A549 (cell line): ENCODE measurements at regions not wholly inside any gene's neighbourhood (a gene's known extent, or its start where the extent isn't known, plus 50 kb on each side); places are given as distances from the start of the nearest gene placed in this dataset.

Source experiments
- ATAC-seq, 2 experiments: fragments of 200-7000 bp in 1 of 2; fragments of >200 bp in 1 of 2; cut with Nextera tagmentation in 1 of 2; cut with Tn5 transposase in 1 of 2; 3 replicates each; pipeline versions ENCODE4 v1.8.0 to v1.9.1; 2018 to 2020; ENCODE audit warnings: mild to moderate bottlenecking in 1 of 2, moderate library complexity in 1 of 2
- CTCF ChIA-PET: fragments of 300-600 bp; sonication (Branson Sonifier 250); formaldehyde crosslinking; extraction: SDS; loops from one replicate; lab custom pipeline; 2021; ENCODE audit warnings: antibody characterized with exemption, inconsistent platforms; lab: Yijun Ruan, JAX
- POLR2A ChIA-PET: fragments of 350-600 bp; formaldehyde crosslinking; extraction: SDS; loops from one replicate; lab custom pipeline; 2021; ENCODE audit warnings: antibody characterized with exemption, inconsistent platforms; lab: Yijun Ruan, JAX
- DNase-seq, 2 experiments: peaks; one replicate each; pipeline versions ENCODE4 v3.0.0 to v3.0.0-alpha.2; 2011 to 2016; ENCODE audit warnings: low read depth in 1 of 2, low spot score in 1 of 2
- FAIRE-seq: peaks from 2 replicates; lab custom pipeline; 2011; peaks lifted over from hg19 to GRCh38; lab: Jason Lieb, UNC
- H3K27ac ChIP-seq, 2 experiments: fragments of >200 bp; sonication (Bioruptor Twin); formaldehyde crosslinking; 3 replicates each; pipeline ENCODE4 v1.5.1; 2016 to 2017
- H3K4me1 ChIP-seq: fragments of >200 bp; sonication (Bioruptor Twin); formaldehyde crosslinking; 3 replicates; pipeline ENCODE4 v1.6.1; 2016
- H3K4me2 ChIP-seq: fragments of >200 bp; sonication (Bioruptor Twin); formaldehyde crosslinking; 3 replicates; pipeline ENCODE4 v1.6.1; 2016
- H3K4me3 ChIP-seq: fragments of >200 bp; sonication (Bioruptor Twin); formaldehyde crosslinking; 3 replicates; pipeline ENCODE4 v1.5.1; 2016
- H3K9me3 ChIP-seq: fragments of >200 bp; sonication (Bioruptor Twin); formaldehyde crosslinking; 3 replicates; pipeline ENCODE4 v1.6.1; 2016
- BHLHE40 ChIP-seq: IDR thresholded peaks from 2 replicates; pipeline ENCODE4 v1.6.1; 2012; ENCODE audit warnings: low read depth, low read length, inconsistent platforms
- CBX2 ChIP-seq: fragments of 200-600 bp; sonication (generic); IDR thresholded peaks from 2 replicates; pipeline ENCODE4 v1.6.1; 2016; ENCODE audit warnings: low read depth, mild to moderate bottlenecking, borderline replicate concordance
- CHD2 ChIP-seq: fragments of 150-350 bp; IDR thresholded peaks from 2 replicates; pipeline ENCODE4 v1.6.1; 2014; ENCODE audit warnings: low read length; ENCODE audit not compliant: partially characterized antibody
- CHD4 ChIP-seq: fragments of 200-600 bp; sonication (generic); IDR thresholded peaks from 2 replicates; pipeline ENCODE4 v1.6.1; 2016; ENCODE audit warnings: antibody characterized with exemption, mild to moderate bottlenecking, borderline replicate concordance
- EHF ChIP-seq: fragments of 250-450 bp; sonication (Bioruptor Pico); IDR thresholded peaks from 2 replicates; pipeline ENCODE4 v1.5.0; 2020; ENCODE audit warnings: mild to moderate bottlenecking
- EHMT2 ChIP-seq: fragments of 200-600 bp; sonication (generic); IDR thresholded peaks from 2 replicates; pipeline ENCODE4 v1.6.1; 2016; ENCODE audit warnings: antibody characterized with exemption, low read depth, mild to moderate bottlenecking, moderate library complexity
- EP300 ChIP-seq, 2 experiments: fragments of >200 bp; sonication (Bioruptor Twin); formaldehyde crosslinking; IDR thresholded peaks; 2 replicates in 1 of 2; 3 replicates in 1 of 2; pipeline ENCODE4 v1.6.1; 2016 to 2017
- ESRRA ChIP-seq: fragments of 150-350 bp; IDR thresholded peaks from 2 replicates; pipeline ENCODE4 v1.6.1; 2014; ENCODE audit warnings: mild to moderate bottlenecking, low read length, borderline replicate concordance
- FOSL2 ChIP-seq, 2 experiments: fragments of 450-650 bp in 1 of 2; fragments of >200 bp in 1 of 2; sonication (Bioruptor Twin) in 1 of 2; formaldehyde crosslinking; IDR thresholded peaks; 2 replicates each; pipeline versions ENCODE4 v1.5.0 to v1.6.1; 2016 to 2020; ENCODE audit warnings: mild to moderate bottlenecking in 1 of 2, moderate library complexity in 1 of 2
- FOXS1 ChIP-seq: fragments of 250-450 bp; sonication (Bioruptor Pico); IDR thresholded peaks from 2 replicates; pipeline ENCODE4 v1.5.0; 2020; ENCODE audit warnings: mild to moderate bottlenecking, moderate library complexity
- GATA3 ChIP-seq: IDR thresholded peaks from 2 replicates; pipeline ENCODE4 v1.6.1; 2012; ENCODE audit warnings: borderline replicate concordance
- HDAC2 ChIP-seq: fragments of 200-600 bp; sonication (generic); IDR thresholded peaks from 2 replicates; pipeline ENCODE4 v1.6.1; 2016
- HOXA7 ChIP-seq: fragments of 250-450 bp; sonication (Bioruptor Pico); IDR thresholded peaks from 2 replicates; pipeline ENCODE4 v1.5.0; 2020; ENCODE audit warnings: mild to moderate bottlenecking, moderate library complexity
- HOXB5 ChIP-seq: fragments of 250-450 bp; sonication (Bioruptor Pico); IDR thresholded peaks from 2 replicates; pipeline ENCODE4 v1.5.0; 2020; ENCODE audit warnings: mild to moderate bottlenecking, moderate library complexity
- JUNB ChIP-seq: fragments of >200 bp; sonication (Bioruptor Twin); formaldehyde crosslinking; IDR thresholded peaks from 2 replicates; pipeline ENCODE4 v1.6.1; 2016
- KDM1A ChIP-seq: fragments of 200-600 bp; sonication (generic); IDR thresholded peaks from 2 replicates; pipeline ENCODE4 v1.6.1; 2016; ENCODE audit warnings: low read depth, mild to moderate bottlenecking
- KDM5A ChIP-seq: fragments of 200-600 bp; sonication (generic); IDR thresholded peaks from 2 replicates; pipeline ENCODE4 v1.6.1; 2016; ENCODE audit warnings: antibody characterized with exemption, mild to moderate bottlenecking
- MAFK ChIP-seq: fragments of 450-650 bp; IDR thresholded peaks from 2 replicates; pipeline ENCODE4 v1.6.1; 2014; ENCODE audit not compliant: partially characterized antibody
- MAZ ChIP-seq: fragments of 150-350 bp; IDR thresholded peaks from 2 replicates; pipeline ENCODE4 v1.6.1; 2014; ENCODE audit warnings: antibody characterized with exemption, low read depth, low read length, borderline replicate concordance
- NFE2L2 ChIP-seq: fragments of 150-350 bp; conservative IDR thresholded peaks from 2 replicates; pipeline ENCODE4 v1.6.1; 2014; ENCODE audit warnings: low read length
- POLR2A ChIP-seq: IDR thresholded peaks from 2 replicates; pipeline ENCODE4 v1.6.1; 2012; ENCODE audit warnings: mild to moderate bottlenecking, low read length
- RARB ChIP-seq: fragments of 250-450 bp; sonication (Bioruptor Pico); IDR thresholded peaks from 2 replicates; pipeline ENCODE4 v1.8.0; 2021; ENCODE audit warnings: mild to moderate bottlenecking, moderate library complexity
- RCOR1 ChIP-seq: fragments of 150-350 bp; IDR thresholded peaks from 2 replicates; pipeline ENCODE4 v1.6.1; 2014; ENCODE audit warnings: antibody characterized with exemption, low read length, low read depth
- RFX5 ChIP-seq: fragments of 450-650 bp; IDR thresholded peaks from 2 replicates; pipeline ENCODE4 v1.7.1; 2014; ENCODE audit warnings: antibody characterized with exemption, mild to moderate bottlenecking, moderate library complexity
- SMC3 ChIP-seq: fragments of >200 bp; sonication (Bioruptor Twin); formaldehyde crosslinking; IDR thresholded peaks from 3 replicates; pipeline ENCODE4 v1.6.1; 2018; ENCODE audit warnings: inconsistent platforms
- SREBF2 ChIP-seq: fragments of 450-650 bp; IDR thresholded peaks from 2 replicates; pipeline ENCODE4 v1.6.1; 2014; ENCODE audit warnings: mild to moderate bottlenecking, moderate library complexity
- TFCP2L1 ChIP-seq: fragments of 250-450 bp; sonication (Bioruptor Pico); IDR thresholded peaks from 2 replicates; pipeline ENCODE4 v1.5.0; 2021; ENCODE audit warnings: mild to moderate bottlenecking
- TP53 ChIP-seq: fragments of 250-450 bp; sonication (Bioruptor Pico); IDR thresholded peaks from 2 replicates; pipeline ENCODE4 v1.5.0; 2021; ENCODE audit warnings: mild to moderate bottlenecking, moderate library complexity
- ZC3H11A ChIP-seq: fragments of 450-650 bp; IDR thresholded peaks from 2 replicates; pipeline ENCODE4 v1.6.1; 2014; ENCODE audit warnings: antibody characterized with exemption, mild to moderate bottlenecking
- ZSCAN20 ChIP-seq: fragments of 250-450 bp; sonication (Bioruptor Pico); IDR thresholded peaks from 2 replicates; pipeline ENCODE4 v1.8.0; 2022; ENCODE audit warnings: mild to moderate bottlenecking, moderate library complexity
- WGBS: methylation state at CpG from one replicate; pipeline ENCODE4 v1.1.6; 2017; ENCODE audit errors: missing lambda C conversion rate; 5-methylcytosine and 5-hydroxymethylcytosine counted together
- TF ChIP-seq, protein P1 (sequence below): fragments of >200 bp; sonication (Bioruptor Twin); formaldehyde crosslinking; IDR thresholded peaks from 2 replicates; pipeline ENCODE4 v1.6.1; 2016
- TF ChIP-seq, protein P2 (sequence below): fragments of 250-450 bp; sonication (Bioruptor Pico); IDR thresholded peaks from 2 replicates; pipeline ENCODE4 v1.5.0; 2020; ENCODE audit warnings: low read depth, mild to moderate bottlenecking, moderate library complexity

DNA sequence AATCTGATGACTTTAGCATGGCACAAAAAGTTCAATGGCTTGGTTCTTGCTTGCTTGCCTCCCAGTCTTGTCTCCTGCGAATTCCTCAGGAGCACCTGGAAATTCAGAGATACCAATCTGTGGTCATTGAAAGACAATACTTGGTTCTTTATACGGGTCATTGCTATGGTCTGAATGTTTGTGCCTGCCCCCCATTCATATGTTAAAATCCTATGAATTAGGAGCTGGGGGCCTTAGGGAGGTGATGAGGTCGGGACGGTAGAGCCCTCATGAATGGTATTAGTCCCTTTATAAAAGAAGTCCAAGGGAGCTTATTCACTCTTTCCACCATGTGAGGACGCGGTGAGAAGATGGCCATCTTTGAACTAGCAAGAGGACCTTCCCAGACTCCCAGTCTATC is 721.8 kb downstream of the UTRN start:
- H3K4me2 ChIP-seq = no peak overlapping the region
- ChIA-PET POLR2A (no interaction called here), CTCF (interaction anchor here (1.1 kb wide), 1 partner anchor 9 kb away, joined by 3 read pairs; no protein-coding TSS in a partner anchor)
- DNase-seq (no peak), ATAC-seq (no peak), FAIRE-seq (no peak)
- H3K4me1 ChIP-seq = no peaks in the 10 kb centered on the region
- no peak for TF ChIP-seq SREBF2
- no peak for TF ChIP-seq SMC3
- no peak for TF ChIP-seq KDM1A
- TF ChIP-seq NFE2L2 = no peak
- TF ChIP-seq FOSL2 (IDR thresholded peaks at IDR 0.05) = no peak
- TF ChIP-seq FOSL2 (CRISPR knock-in tag; IDR thresholded peaks at IDR 0.05) = no peak
- no peak for TF ChIP-seq HDAC2
- TF ChIP-seq JUNB = no peak
- TF ChIP-seq ESRRA = no peak
- TF ChIP-seq, protein P1, sequence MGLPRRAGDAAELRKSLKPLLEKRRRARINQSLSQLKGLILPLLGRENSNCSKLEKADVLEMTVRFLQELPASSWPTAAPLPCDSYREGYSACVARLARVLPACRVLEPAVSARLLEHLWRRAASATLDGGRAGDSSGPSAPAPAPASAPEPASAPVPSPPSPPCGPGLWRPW = no peak
- no peak for TF ChIP-seq HOXB5 (CRISPR knock-in tag)
- no peak for TF ChIP-seq CHD4
- TF ChIP-seq HOXA7 = no peak
- no peak for TF ChIP-seq RCOR1
- TF ChIP-seq CBX2 = no peak
- no peak for TF ChIP-seq FOXS1 (CRISPR knock-in tag)
- TF ChIP-seq EHF (CRISPR knock-in tag) = no peak
- no peak for TF ChIP-seq GATA3
- TF ChIP-seq ZSCAN20 (CRISPR knock-in tag) = no peak
- no peak for TF ChIP-seq KDM5A
- TF ChIP-seq CHD2 = no peak
- no peak overlapping the region for H3K27ac ChIP-seq
- H3K9me3 ChIP-seq = no peaks in the 10 kb centered on the region
- 73% methylated on average over 6 of the region's 6 CpGs for WGBS
- no peak overlapping the region for H3K4me3 ChIP-seq

GRCh38 chr6:145008715-145009114 is 723.6 kb downstream of the UTRN start:
- no peaks in the 10 kb centered on the region for H3K4me1 ChIP-seq
- FAIRE-seq (no peak), ATAC-seq (no peak), DNase-seq (no peak)
- H3K27ac ChIP-seq = no peak overlapping the region
- H3K9me3 ChIP-seq = no peaks in the 10 kb centered on the region
- POLR2A ChIA-PET = no interaction called here
- CTCF ChIA-PET = interaction anchor here (1.2 kb wide), 1 partner anchor 11 kb away, joined by 3 read pairs; no protein-coding TSS in a partner anchor
- H3K4me3 ChIP-seq = no peak overlapping the region
- H3K4me2 ChIP-seq = no peak overlapping the region
- WGBS = 67% methylated on average over 3 of the region's 3 CpGs
- TF ChIP-seq ZC3H11A (no peak), MAFK (no peak), HOXA7 (no peak), EHMT2 (no peak), KDM5A (no peak), RFX5 (no peak), SREBF2 (no peak), RARB (CRISPR knock-in tag) (no peak), BHLHE40 (no peak), CHD2 (no peak), CHD4 (no peak)

- H3K27ac ChIP-seq = no peak overlapping the region
- ChIA-PET CTCF (interaction anchor here (1.2 kb wide), 1 partner anchor 12 kb away, joined by 3 read pairs; no protein-coding TSS in a partner anchor), POLR2A (no interaction called here)
- no peak overlapping the region for H3K4me3 ChIP-seq
- H3K4me2 ChIP-seq = no peak overlapping the region
- FAIRE-seq (no peak), ATAC-seq (no peak)
- no peaks in the 10 kb centered on the region for H3K9me3 ChIP-seq
- TF ChIP-seq EP300 (IDR thresholded peaks at IDR 0.05) (no peak), POLR2A (no peak), RARB (CRISPR knock-in tag) (no peak), ESRRA (no peak), MAZ (no peak), TP53 (CRISPR knock-in tag) (no peak), TFCP2L1 (no peak), MAFK (no peak)
- TF ChIP-seq, protein P2, sequence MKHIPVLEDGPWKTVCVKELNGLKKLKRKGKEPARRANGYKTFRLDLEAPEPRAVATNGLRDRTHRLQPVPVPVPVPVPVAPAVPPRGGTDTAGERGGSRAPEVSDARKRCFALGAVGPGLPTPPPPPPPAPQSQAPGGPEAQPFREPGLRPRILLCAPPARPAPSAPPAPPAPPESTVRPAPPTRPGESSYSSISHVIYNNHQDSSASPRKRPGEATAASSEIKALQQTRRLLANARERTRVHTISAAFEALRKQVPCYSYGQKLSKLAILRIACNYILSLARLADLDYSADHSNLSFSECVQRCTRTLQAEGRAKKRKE (CRISPR knock-in tag) = no peak
- TF ChIP-seq, all 56 proteins: peak for 0
- no peaks in the 10 kb centered on the region for H3K4me1 ChIP-seq
- DNase-seq = no peak
Measured at GRCh38 chr6:145009711-145010110, 724.6 kb downstream of the UTRN start.
